K562 (cell line): ENCODE measurements at regions not wholly inside any gene's neighbourhood (a gene's known extent, or its start where the extent isn't known, plus 50 kb on each side); places are given as distances from the start of the nearest gene placed in this dataset.

Source experiments
- ATAC-seq: fragments of 200-7000 bp; cut with Tn5 transposase; 3 replicates; pipeline ENCODE4 v1.9.1; 2020; ENCODE audit warnings: moderate library complexity
- BruUV-seq: library from RNA; stranded (reverse); fragments of 400-500 nt; replicated peaks from 2 replicates; lab custom pipeline; 2021; lab: Mats Ljungman, UMichigan
- CTCF ChIA-PET: fragments of 300-600 bp; formaldehyde crosslinking; extraction: SDS; loops from one replicate; lab custom pipeline; 2021; ENCODE audit warnings: low intra/inter-chr PET ratio; lab: Yijun Ruan, JAX
- POLR2A ChIA-PET: fragments of 300-600, 350-650 bp; sonication (Branson Sonifier 250); formaldehyde crosslinking; extraction: SDS; loops from one replicate; lab custom pipeline; 2021; ENCODE audit warnings: antibody characterized with exemption, inconsistent platforms; lab: Yijun Ruan, JAX
- DNase-seq, 4 experiments: peaks; one replicate each; pipeline versions ENCODE4 v3.0.0 to v3.0.0-alpha.2; 2011 to 2018; ENCODE audit warnings: low spot score in 3 of 4, mixed read lengths in 3 of 4; ENCODE audit errors: extremely low read depth in 1 of 4
- FAIRE-seq: peaks from 2 replicates; lab custom pipeline; 2011; peaks lifted over from hg19 to GRCh38; lab: Jason Lieb, UNC
- H2AFZ ChIP-seq: 2 replicates; pipeline ENCODE4 v1.6.0; 2011; ENCODE audit warnings: low read depth, low read length, control low read depth, inconsistent platforms
- H3K27ac ChIP-seq: fragments of 200-600 bp; 3 replicates; pipeline ENCODE4 v1.8.0; 2011; ENCODE audit warnings: low read depth, mild to moderate bottlenecking, control low read depth, inconsistent platforms, low read length, moderate library complexity, mixed read lengths; ENCODE audit errors: extremely low read depth
- H3K27me3 ChIP-seq, 2 experiments: fragments of 300-600 bp in 1 of 2; 2 replicates in 1 of 2; 3 replicates in 1 of 2; pipeline versions ENCODE4 v1.6.0 to v1.8.0; 2011; ENCODE audit warnings: inconsistent platforms in 2 of 2, low read length in 2 of 2, mild to moderate bottlenecking in 1 of 2, mixed read lengths in 1 of 2, moderate library complexity in 1 of 2; ENCODE audit not compliant: control insufficient read depth in 2 of 2, insufficient read depth in 2 of 2
- H3K36me3 ChIP-seq: fragments of 300-600 bp; 3 replicates; pipeline ENCODE4 v1.8.0; 2011; ENCODE audit warnings: mild to moderate bottlenecking, low read length, inconsistent platforms; ENCODE audit not compliant: control insufficient read depth, insufficient read depth
- H3K4me1 ChIP-seq, 2 experiments: fragments of 200-600 bp in 1 of 2; replicated peaks in 1 of 2; 2 replicates in 1 of 2; 3 replicates in 1 of 2; pipeline versions ENCODE4 v1.5.1 to v1.8.0; 2011; ENCODE audit warnings: inconsistent platforms in 2 of 2, low read length in 2 of 2, mild to moderate bottlenecking in 1 of 2, mixed read lengths in 1 of 2, moderate library complexity in 1 of 2; ENCODE audit not compliant: control insufficient read depth in 2 of 2, insufficient read depth in 2 of 2
- H3K4me2 ChIP-seq: 2 replicates; pipeline ENCODE4 v1.6.1; 2011; ENCODE audit warnings: low read length, control low read depth, inconsistent platforms, mixed read lengths; ENCODE audit not compliant: insufficient read depth
- H3K4me3 ChIP-seq: fragments of 200-600 bp; sonication (generic), shearing (Covaris generic); 2 replicates; pipeline ENCODE4 v1.5.1; 2016; ENCODE audit warnings: control low read depth, inconsistent platforms
- H3K79me2 ChIP-seq: fragments of 200-600 bp; 3 replicates; pipeline ENCODE4 v1.8.0; 2011; ENCODE audit warnings: low read length, inconsistent platforms; ENCODE audit not compliant: control insufficient read depth, insufficient read depth
- H3K9ac ChIP-seq, 2 experiments: 2 replicates each; pipeline versions ENCODE4 v1.6.0 to v1.6.1; 2011; ENCODE audit warnings: low read depth in 2 of 2, low read length in 2 of 2, control low read depth in 1 of 2, inconsistent platforms in 1 of 2, mild to moderate bottlenecking in 1 of 2, mixed read lengths in 1 of 2; ENCODE audit not compliant: insufficient read depth in 1 of 2
- H3K9me1 ChIP-seq: one replicate; pipeline ENCODE4 v1.6.0; 2011; ENCODE audit warnings: inconsistent platforms, mild to moderate bottlenecking, low read length, moderate library complexity; ENCODE audit not compliant: control insufficient read depth, insufficient read depth
- H3K9me3 ChIP-seq: replicated peaks from 2 replicates; pipeline ENCODE4 v1.5.1; 2011; ENCODE audit warnings: low read depth, low read length, inconsistent platforms; ENCODE audit not compliant: control insufficient read depth, insufficient read depth
- H4K20me1 ChIP-seq: replicated peaks from 2 replicates; pipeline ENCODE4 v1.6.1; 2011; ENCODE audit warnings: low read length, inconsistent platforms, mixed read lengths; ENCODE audit not compliant: control insufficient read depth, insufficient read depth
- CEBPZ ChIP-seq: fragments of 150-350 bp; IDR thresholded peaks from 2 replicates; pipeline ENCODE4 v1.6.1; 2014; ENCODE audit warnings: low read depth, mild to moderate bottlenecking, low read length, borderline replicate concordance
- DMBX1 ChIP-seq: fragments of 250-450 bp; sonication (Bioruptor Pico); IDR thresholded peaks from 2 replicates; pipeline ENCODE4 v1.8.0; 2022; ENCODE audit warnings: inconsistent platforms, mild to moderate bottlenecking, moderate library complexity, borderline replicate concordance
- MAFK ChIP-seq: IDR thresholded peaks from 2 replicates; pipeline ENCODE4 v1.6.1; 2011; ENCODE audit warnings: low read length, improper control_type of control experiment
- MXI1 ChIP-seq: IDR thresholded peaks from 2 replicates; pipeline ENCODE4 v1.6.1; 2011; ENCODE audit warnings: low read depth, mild to moderate bottlenecking, improper control_type of control experiment, low read length
- NR2C1 ChIP-seq, 2 experiments: fragments of 450-650 bp; IDR thresholded peaks; 2 replicates each; pipeline ENCODE4 v1.6.1; 2017; ENCODE audit warnings: mild to moderate bottlenecking in 2 of 2, antibody characterized with exemption in 1 of 2, inconsistent platforms in 1 of 2, missing compliant biosample characterization in 1 of 2, missing genetic modification characterization in 1 of 2
- PHB2 ChIP-seq: fragments of 450-650 bp; IDR thresholded peaks from 2 replicates; pipeline ENCODE4 v1.6.1; 2017; ENCODE audit warnings: low read depth
- SMAD4 ChIP-seq: fragments of 250-450 bp; sonication (Bioruptor Pico); conservative IDR thresholded peaks from 2 replicates; pipeline ENCODE4 v1.8.0; 2021; ENCODE audit warnings: inconsistent platforms, mild to moderate bottlenecking, moderate library complexity
- TARDBP ChIP-seq: fragments of 450-650 bp; IDR thresholded peaks from 2 replicates; pipeline ENCODE4 v1.6.1; 2016
- ZNF165 ChIP-seq: fragments of 250-450 bp; sonication (Bioruptor Pico); IDR thresholded peaks from 2 replicates; pipeline ENCODE4 v1.4.0; 2020; ENCODE audit warnings: borderline replicate concordance
- ZNF175 ChIP-seq: fragments of 200-800 bp; sonication (Bioruptor generic); IDR thresholded peaks from 2 replicates; pipeline ENCODE4 v1.6.1; 2016; ENCODE audit warnings: low read depth, mild to moderate bottlenecking, missing genetic modification characterization, missing compliant biosample characterization
- ZNF184 ChIP-seq: sonication (generic); formaldehyde crosslinking; IDR thresholded peaks from 2 replicates; pipeline ENCODE4 v1.5.0; 2020; ENCODE audit warnings: missing genetic modification reagents
- ZNF830 ChIP-seq: fragments of 250-450 bp; sonication (Bioruptor Pico); IDR thresholded peaks from 2 replicates; pipeline ENCODE4 v1.5.0; 2021; ENCODE audit warnings: mild to moderate bottlenecking
- WGBS: fragments of 100-300 bp; shearing (Covaris generic); methylation state at CpG from one replicate; pipeline ENCODE4 v1.1.6; 2016; ENCODE audit warnings: low coverage, mixed read lengths; ENCODE audit not compliant: insufficient coverage; ENCODE audit errors: missing lambda C conversion rate; 5-methylcytosine and 5-hydroxymethylcytosine counted together
- in situ Hi-C: fragments of 300-500 bp; cut with MboI; formaldehyde crosslinking; loops from 4 replicates; pipeline ENCODE4 v1.15.0; 2018; ENCODE audit warnings: inconsistent platforms, mixed read lengths
- intact Hi-C: fragments of 100-400 bp; cut with micrococcal nuclease; formaldehyde crosslinking; loops from 2 replicates; pipeline ENCODE4 v1.14.2; 2022

GRCh38 chr22:47435204-47435487 lies 672.7 kb downstream of the TBC1D22A start:
- no peaks in the 10 kb centered on the region; the same call in 1 of the 2 replicates for H4K20me1 ChIP-seq
- H3K4me1 ChIP-seq: no peaks in the 10 kb centered on the region
- DNase-seq: no peak
- TF ChIP-seq NR2C1 (IDR thresholded peaks at IDR 0.05): no peak
- TF ChIP-seq NR2C1 (tag; IDR thresholded peaks at IDR 0.05): no peak
- TF ChIP-seq ZNF165 (CRISPR knock-in tag): no peak
- TF ChIP-seq SMAD4 (CRISPR knock-in tag): no peak
- TF ChIP-seq TARDBP: no peak
- no peak for TF ChIP-seq ZNF184
- no peak for TF ChIP-seq MAFK
- no peak for TF ChIP-seq PHB2
- no peak for TF ChIP-seq ZNF175 (CRISPR knock-in tag)
- TF ChIP-seq ZNF830 (CRISPR knock-in tag): no peak
- no peak for TF ChIP-seq CEBPZ
- TF ChIP-seq DMBX1 (CRISPR knock-in tag): no peak
- no peak for TF ChIP-seq MXI1
- H3K9ac ChIP-seq: no peak overlapping the region
- no TSS peak for BruUV-seq
- no peak overlapping the region for H3K27ac ChIP-seq
- H3K36me3 ChIP-seq: no peaks in the 10 kb centered on the region
- intact Hi-C loops (no loop called here), in situ Hi-C loops (no loop called here)
- WGBS: 0% methylated on average over 5 of the region's 5 CpGs
- CTCF ChIA-PET: interaction anchor here (0.7 kb wide), 1 partner anchor 10 kb away, joined by 4 read pairs; no protein-coding TSS in a partner anchor
- no peaks in the 10 kb centered on the region for H3K9me3 ChIP-seq
- no peak overlapping the region for H3K4me3 ChIP-seq
- POLR2A ChIA-PET: no interaction called here
- no peak for FAIRE-seq
- H3K27me3 ChIP-seq: peaks cover 0 to 12% of the 10 kb centered on the region in 2 experiments; a peak in 2 of 5 replicates
- no peak overlapping the region for H3K4me2 ChIP-seq
- no peak overlapping the region for H2AFZ ChIP-seq
- ATAC-seq: no peak
- H3K79me2 ChIP-seq: no peaks in the 10 kb centered on the region
- no peaks in the 10 kb centered on the region for H3K9me1 ChIP-seq
